ENCODE measurements at regions not wholly inside any gene's neighbourhood (a gene's known extent, or its start where the extent isn't known, plus 50 kb on each side); places are given as distances from the start of the nearest gene placed in this dataset.
"Not testable (repeated sequence)": the region's sequence is repeated elsewhere in the genome, so short reads cannot be mapped to it uniquely, and the experiment has no call there.

- DNase-seq, result no peak
These were observed 206.2 kb upstream of the MYLIP start for GRCh38 chr6:15922510-15923250.

GRCh38 chr6:15921243-15921642, 207.6 kb upstream of the MYLIP start:
- DNase-seq, result no peak

GRCh38 chr6:15916581-15916980, 212.3 kb upstream of the MYLIP start:
- DNase-seq, result no peak

- DNase-seq, result no peak
These were observed 213.2 kb upstream of the MYLIP start for GRCh38 chr6:15915508-15916178.

GRCh38 chr6:15914553-15914952, 214.3 kb upstream of the MYLIP start:
- no peak for DNase-seq

GRCh38 chr6:15913573-15913972, 215.3 kb upstream of the MYLIP start:
- DNase-seq, result no peak

GRCh38 chr6:15912505-15913400, 216.1 kb upstream of the MYLIP start:
- no peak for DNase-seq

- DNase-seq, result no peak
These were observed 217.0 kb upstream of the MYLIP start for GRCh38 chr6:15911753-15912504.

- no peak for DNase-seq
These were observed 219.4 kb upstream of the MYLIP start for GRCh38 chr6:15909290-15910070.

GRCh38 chr6:15908871-15909270, 220.0 kb upstream of the MYLIP start:
- no peak for DNase-seq

GRCh38 chr6:15907914-15908518, 220.9 kb upstream of the MYLIP start:
- DNase-seq, result no peak

GRCh38 chr6:15907220-15907913, 221.5 kb upstream of the MYLIP start:
- DNase-seq, result not testable (repeated sequence)

- no peak for DNase-seq
These were observed 222.4 kb upstream of the MYLIP start for GRCh38 chr6:15906420-15907016.

- DNase-seq, result peak; percentile 7
These were observed 223.1 kb upstream of the MYLIP start for GRCh38 chr6:15905488-15906419.

- DNase-seq, result no peak
These were observed 224.1 kb upstream of the MYLIP start for GRCh38 chr6:15904651-15905376.

GRCh38 chr6:15901141-15902115, 227.5 kb upstream of the MYLIP start:
- DNase-seq, result no peak

GRCh38 chr6:15898693-15899092, 230.2 kb upstream of the MYLIP start:
- no peak for DNase-seq
